Endodermal cell (in vitro differentiated cells): ENCODE measurements at regions not wholly inside any gene's neighbourhood (a gene's known extent, or its start where the extent isn't known, plus 50 kb on each side); places are given as distances from the start of the nearest gene placed in this dataset.

Experiments used
- DNase-seq: peaks from one replicate; pipeline ENCODE4 v3.0.0-alpha.2; 2017
- H3K27ac ChIP-seq: 2 replicates; pipeline ENCODE4 v1.5.1; 2013; ENCODE audit warnings: mild to moderate bottlenecking, low read depth, low read length, moderate library complexity
- H3K27me3 ChIP-seq: 2 replicates; pipeline ENCODE4 v1.6.1; 2013; ENCODE audit warnings: mild to moderate bottlenecking, low read length, moderate library complexity; ENCODE audit not compliant: insufficient read depth, control insufficient read depth, poor library complexity, severe bottlenecking
- H3K36me3 ChIP-seq: 2 replicates; pipeline ENCODE4 v1.7.0; 2013; ENCODE audit warnings: mild to moderate bottlenecking, low read length, moderate library complexity; ENCODE audit not compliant: control insufficient read depth, insufficient read depth
- H3K4me1 ChIP-seq: one replicate; pipeline ENCODE4 v1.7.0; 2013; ENCODE audit warnings: low read length; ENCODE audit not compliant: control insufficient read depth, insufficient read depth
- H3K4me3 ChIP-seq: 2 replicates; pipeline ENCODE4 v1.5.1; 2013; ENCODE audit warnings: mild to moderate bottlenecking, low read length, moderate library complexity
- H3K9ac ChIP-seq: 2 replicates; pipeline ENCODE4 v1.6.1; 2013; ENCODE audit warnings: mild to moderate bottlenecking, low read length, moderate library complexity; ENCODE audit not compliant: poor library complexity, severe bottlenecking; ENCODE audit errors: extremely low read depth
- H3K9me3 ChIP-seq: 2 replicates; pipeline ENCODE4 v1.6.1; 2013; ENCODE audit warnings: mild to moderate bottlenecking, low read length, moderate library complexity; ENCODE audit not compliant: control insufficient read depth
- H3K27ac Mint-ChIP-seq: 2 replicates; pipeline ENCODE4 v1.8.0; 2020; ENCODE audit warnings: mixed read lengths
- H3K27me3 Mint-ChIP-seq: 2 replicates; pipeline ENCODE4 v1.8.0; 2021; ENCODE audit warnings: mild to moderate bottlenecking, mixed read lengths; ENCODE audit not compliant: insufficient read depth
- H3K36me3 Mint-ChIP-seq: 2 replicates; pipeline ENCODE4 v1.8.0; 2020; ENCODE audit warnings: low read depth, mixed read lengths
- H3K4me1 Mint-ChIP-seq: 2 replicates; pipeline ENCODE4 v1.8.0; 2020; ENCODE audit warnings: mixed read lengths
- H3K4me3 Mint-ChIP-seq: 2 replicates; pipeline ENCODE4 v1.8.0; 2020; ENCODE audit warnings: mild to moderate bottlenecking, moderate library complexity, mixed read lengths
- H3K9me3 Mint-ChIP-seq: 2 replicates; pipeline ENCODE4 v1.8.0; 2020; ENCODE audit warnings: mild to moderate bottlenecking, mixed read lengths
- WGBS, 2 experiments: methylation state at CpG; one replicate each; pipeline versions ENCODE4 v1.1.5 to v1.1.7; 2013; ENCODE audit warnings: missing lambda C conversion rate in 2 of 2, mixed read lengths in 1 of 2; ENCODE audit not compliant: insufficient coverage in 1 of 2, insufficient read length in 1 of 2; 5-methylcytosine and 5-hydroxymethylcytosine counted together
- TF ChIP-seq, protein P1 (sequence below): fragments of 200-600 bp; sonication (generic); conservative IDR thresholded peaks from 2 replicates; pipeline ENCODE4 v1.5.0; 2021; ENCODE audit warnings: antibody characterized with exemption, mild to moderate bottlenecking

DNA sequence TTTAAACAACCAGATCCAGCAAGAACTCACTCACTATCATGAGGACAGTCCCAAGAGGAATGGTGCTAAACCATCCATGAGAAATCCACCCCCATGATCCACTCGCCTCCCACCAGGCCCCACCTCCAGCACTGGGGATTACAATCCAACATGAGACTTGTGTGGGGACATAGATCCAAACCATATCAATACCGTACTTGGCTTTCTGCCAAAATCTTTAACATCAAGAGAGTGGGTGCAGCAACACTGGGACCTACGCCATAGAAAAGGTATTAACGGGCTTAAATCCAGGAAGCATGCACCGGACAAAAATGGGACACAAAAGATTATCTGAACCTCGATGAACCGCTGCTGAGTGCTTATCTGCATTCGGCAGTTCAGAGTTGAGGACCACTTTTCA is 322.3 kb upstream of the ARID1B start:
- Mint-ChIP-seq H3K9me3 (no peaks in the 10 kb centered on the region), H3K4me3 (no peak overlapping the region), H3K36me3 (no peaks in the 10 kb centered on the region), H3K27me3 (no peaks in the 10 kb centered on the region), H3K27ac (no peak overlapping the region), H3K4me1 (no peaks in the 10 kb centered on the region)
- H3K27ac ChIP-seq = no peak overlapping the region
- H3K4me1 ChIP-seq = no peaks in the 10 kb centered on the region
- TF ChIP-seq, protein P1, sequence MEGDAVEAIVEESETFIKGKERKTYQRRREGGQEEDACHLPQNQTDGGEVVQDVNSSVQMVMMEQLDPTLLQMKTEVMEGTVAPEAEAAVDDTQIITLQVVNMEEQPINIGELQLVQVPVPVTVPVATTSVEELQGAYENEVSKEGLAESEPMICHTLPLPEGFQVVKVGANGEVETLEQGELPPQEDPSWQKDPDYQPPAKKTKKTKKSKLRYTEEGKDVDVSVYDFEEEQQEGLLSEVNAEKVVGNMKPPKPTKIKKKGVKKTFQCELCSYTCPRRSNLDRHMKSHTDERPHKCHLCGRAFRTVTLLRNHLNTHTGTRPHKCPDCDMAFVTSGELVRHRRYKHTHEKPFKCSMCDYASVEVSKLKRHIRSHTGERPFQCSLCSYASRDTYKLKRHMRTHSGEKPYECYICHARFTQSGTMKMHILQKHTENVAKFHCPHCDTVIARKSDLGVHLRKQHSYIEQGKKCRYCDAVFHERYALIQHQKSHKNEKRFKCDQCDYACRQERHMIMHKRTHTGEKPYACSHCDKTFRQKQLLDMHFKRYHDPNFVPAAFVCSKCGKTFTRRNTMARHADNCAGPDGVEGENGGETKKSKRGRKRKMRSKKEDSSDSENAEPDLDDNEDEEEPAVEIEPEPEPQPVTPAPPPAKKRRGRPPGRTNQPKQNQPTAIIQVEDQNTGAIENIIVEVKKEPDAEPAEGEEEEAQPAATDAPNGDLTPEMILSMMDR = no peak
- H3K9ac ChIP-seq = no peak overlapping the region
- 89 to 98% methylated on average over 6 to 8 of the region's 8 CpGs for WGBS, 2 experiments
- H3K4me3 ChIP-seq = no peak overlapping the region
- H3K27me3 ChIP-seq = no peaks in the 10 kb centered on the region
- no peaks in the 10 kb centered on the region for H3K36me3 ChIP-seq
- no peak for DNase-seq
- no peaks in the 10 kb centered on the region for H3K9me3 ChIP-seq

- no peaks in the 10 kb centered on the region for H3K9me3 Mint-ChIP-seq
- Histone ChIP-seq H3K27me3 (no peaks in the 10 kb centered on the region), H3K9ac (no peak overlapping the region), H3K36me3 (no peaks in the 10 kb centered on the region), H3K9me3 (no peaks in the 10 kb centered on the region), H3K4me1 (no peaks in the 10 kb centered on the region), H3K4me3 (no peak overlapping the region), H3K27ac (no peak overlapping the region)
- no peaks in the 10 kb centered on the region for H3K4me1 Mint-ChIP-seq
- no peaks in the 10 kb centered on the region for H3K36me3 Mint-ChIP-seq
- DNase-seq = no peak
- TF ChIP-seq, protein P1 = no peak
- no peaks in the 10 kb centered on the region for H3K27me3 Mint-ChIP-seq
- H3K27ac Mint-ChIP-seq = no peak overlapping the region
- WGBS, 2 experiments = 92% methylated on average over 5 of the region's 5 CpGs; no CpG with 5 or more reads in 1 of the 2 experiments
- no peak overlapping the region for H3K4me3 Mint-ChIP-seq
These were observed 325.5 kb upstream of the ARID1B start for GRCh38 chr6:156451726-156452125.

- no peak for DNase-seq
- 81% methylated on average over 5 of the region's 5 CpGs; no CpG with 5 or more reads in 1 of the 2 experiments for WGBS, 2 experiments
- H3K27ac Mint-ChIP-seq = no peak overlapping the region
- no peaks in the 10 kb centered on the region for H3K9me3 ChIP-seq
- no peaks in the 10 kb centered on the region for H3K36me3 ChIP-seq
- no peak overlapping the region for H3K9ac ChIP-seq
- H3K27me3 Mint-ChIP-seq = no peaks in the 10 kb centered on the region
- no peaks in the 10 kb centered on the region for H3K4me1 Mint-ChIP-seq
- no peak overlapping the region for H3K27ac ChIP-seq
- H3K9me3 Mint-ChIP-seq = no peaks in the 10 kb centered on the region
- TF ChIP-seq, protein P1 = no peak
- no peaks in the 10 kb centered on the region for H3K27me3 ChIP-seq
- H3K4me3 ChIP-seq = no peak overlapping the region
- no peaks in the 10 kb centered on the region for H3K4me1 ChIP-seq
- H3K4me3 Mint-ChIP-seq = no peak overlapping the region
- H3K36me3 Mint-ChIP-seq = no peaks in the 10 kb centered on the region
These were observed 326.1 kb upstream of the ARID1B start for GRCh38 chr6:156451088-156451487.
